ENCODE measurements at regions not wholly inside any gene's neighbourhood (a gene's known extent, or its start where the extent isn't known, plus 50 kb on each side); places are given as distances from the start of the nearest gene placed in this dataset.

DNA sequence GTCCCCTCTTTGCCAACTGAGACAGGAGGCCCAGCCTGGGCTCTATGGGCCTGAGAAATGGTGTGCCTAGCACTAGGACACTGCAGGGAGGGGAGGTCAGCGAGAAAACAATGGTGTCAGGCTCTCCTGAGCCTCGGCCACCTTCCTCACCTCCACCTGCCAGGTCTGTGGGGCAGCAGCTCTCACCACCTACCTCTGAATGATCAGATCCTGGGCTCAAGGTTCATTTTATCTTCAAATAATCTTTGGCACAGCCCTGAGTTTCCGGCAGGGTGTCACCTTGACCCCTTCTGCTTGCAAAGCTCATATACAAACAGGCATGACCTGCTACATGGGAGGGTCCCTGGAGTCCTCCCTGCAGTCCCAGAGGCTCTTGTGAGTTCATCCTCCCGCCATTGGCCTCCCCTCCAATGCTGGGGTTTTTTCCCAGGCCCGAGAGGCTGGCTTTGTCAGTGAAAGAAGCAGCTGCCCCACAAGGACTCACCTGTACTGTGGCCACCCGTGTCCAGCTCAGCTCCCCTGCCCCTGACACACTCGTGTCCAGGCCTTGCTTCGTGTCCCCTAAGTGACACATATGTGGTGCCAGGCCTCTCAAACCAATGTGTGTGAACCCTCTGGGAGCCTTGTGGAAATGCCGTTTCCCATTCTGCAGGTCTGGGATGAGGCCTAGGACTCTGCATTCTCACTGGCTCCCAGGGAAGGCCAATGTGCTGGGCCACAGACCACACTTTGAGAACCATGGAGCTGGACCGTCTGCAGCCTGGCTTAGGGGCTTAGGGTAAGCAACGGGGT is 176.8 kb upstream of the CIBAR2 start (continued):
- TF ChIP-seq, protein P1, sequence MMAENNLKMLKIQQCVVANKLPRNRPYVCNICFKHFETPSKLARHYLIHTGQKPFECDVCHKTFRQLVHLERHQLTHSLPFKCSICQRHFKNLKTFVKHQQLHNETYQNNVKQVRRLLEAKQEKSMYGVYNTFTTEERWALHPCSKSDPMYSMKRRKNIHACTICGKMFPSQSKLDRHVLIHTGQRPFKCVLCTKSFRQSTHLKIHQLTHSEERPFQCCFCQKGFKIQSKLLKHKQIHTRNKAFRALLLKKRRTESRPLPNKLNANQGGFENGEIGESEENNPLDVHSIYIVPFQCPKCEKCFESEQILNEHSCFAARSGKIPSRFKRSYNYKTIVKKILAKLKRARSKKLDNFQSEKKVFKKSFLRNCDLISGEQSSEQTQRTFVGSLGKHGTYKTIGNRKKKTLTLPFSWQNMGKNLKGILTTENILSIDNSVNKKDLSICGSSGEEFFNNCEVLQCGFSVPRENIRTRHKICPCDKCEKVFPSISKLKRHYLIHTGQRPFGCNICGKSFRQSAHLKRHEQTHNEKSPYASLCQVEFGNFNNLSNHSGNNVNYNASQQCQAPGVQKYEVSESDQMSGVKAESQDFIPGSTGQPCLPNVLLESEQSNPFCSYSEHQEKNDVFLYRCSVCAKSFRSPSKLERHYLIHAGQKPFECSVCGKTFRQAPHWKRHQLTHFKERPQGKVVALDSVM (CRISPR knock-in tag; IDR thresholded peaks at IDR 0.05), result peak; percentile 94
- TF ChIP-seq ZNF234 (CRISPR knock-in tag; conservative IDR thresholded peaks at IDR 0.05) (no peak), TCF7L2 (IDR thresholded peaks at IDR 0.05; ENCODE audit: low read depth, low read length) (no peak), ZNF569 (CRISPR knock-in tag; IDR thresholded peaks at IDR 0.05; ENCODE audit: borderline replicate concordance) (no peak), TBL1XR1 (IDR thresholded peaks at IDR 0.05; ENCODE audit: borderline replicate concordance, low read length, partially characterized antibody) (peak; percentile 41), ZNF17 (CRISPR knock-in tag; IDR thresholded peaks at IDR 0.05) (no peak), AKAP8 (CRISPR knock-in tag; IDR thresholded peaks at IDR 0.05) (no peak; the same call in 1 of the 2 replicates), HOXA5 (CRISPR knock-in tag; IDR thresholded peaks at IDR 0.05) (no peak), ZNF564 (CRISPR knock-in tag; IDR thresholded peaks at IDR 0.05) (no peak), POLR2A (IDR thresholded peaks at IDR 0.05; ENCODE audit: insufficient read depth in 1 of 2, low read depth in 2 of 2, low read length in 2 of 2) (peak; percentile 38 to 48; a peak in 2 of 4 replicates), ZBTB1 (CRISPR knock-in tag; IDR thresholded peaks at IDR 0.05; ENCODE audit: borderline replicate concordance) (no peak), ZNF496 (CRISPR knock-in tag; IDR thresholded peaks at IDR 0.05; ENCODE audit: insufficient replicate concordance) (no peak), FOXK2 (IDR thresholded peaks at IDR 0.05) (no peak), CHD2 (IDR thresholded peaks at IDR 0.05; ENCODE audit: low read depth, low read length) (no peak), ZNF136 (CRISPR knock-in tag; IDR thresholded peaks at IDR 0.05; ENCODE audit: low read depth) (0 out of 2 replicates have a peak, but pooled peaks have one; percentile 62), ZC3H13 (CRISPR knock-in tag; IDR thresholded peaks at IDR 0.05) (no peak)
- TF ChIP-seq, protein P2, sequence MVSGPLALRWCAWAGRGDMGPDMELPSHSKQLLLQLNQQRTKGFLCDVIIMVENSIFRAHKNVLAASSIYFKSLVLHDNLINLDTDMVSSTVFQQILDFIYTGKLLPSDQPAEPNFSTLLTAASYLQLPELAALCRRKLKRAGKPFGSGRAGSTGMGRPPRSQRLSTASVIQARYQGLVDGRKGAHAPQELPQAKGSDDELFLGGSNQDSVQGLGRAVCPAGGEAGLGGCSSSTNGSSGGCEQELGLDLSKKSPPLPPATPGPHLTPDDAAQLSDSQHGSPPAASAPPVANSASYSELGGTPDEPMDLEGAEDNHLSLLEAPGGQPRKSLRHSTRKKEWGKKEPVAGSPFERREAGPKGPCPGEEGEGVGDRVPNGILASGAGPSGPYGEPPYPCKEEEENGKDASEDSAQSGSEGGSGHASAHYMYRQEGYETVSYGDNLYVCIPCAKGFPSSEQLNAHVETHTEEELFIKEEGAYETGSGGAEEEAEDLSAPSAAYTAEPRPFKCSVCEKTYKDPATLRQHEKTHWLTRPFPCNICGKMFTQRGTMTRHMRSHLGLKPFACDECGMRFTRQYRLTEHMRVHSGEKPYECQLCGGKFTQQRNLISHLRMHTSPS (CRISPR knock-in tag; IDR thresholded peaks at IDR 0.05; ENCODE audit: low read depth), result peak; percentile 91
- TF ChIP-seq, protein P3, sequence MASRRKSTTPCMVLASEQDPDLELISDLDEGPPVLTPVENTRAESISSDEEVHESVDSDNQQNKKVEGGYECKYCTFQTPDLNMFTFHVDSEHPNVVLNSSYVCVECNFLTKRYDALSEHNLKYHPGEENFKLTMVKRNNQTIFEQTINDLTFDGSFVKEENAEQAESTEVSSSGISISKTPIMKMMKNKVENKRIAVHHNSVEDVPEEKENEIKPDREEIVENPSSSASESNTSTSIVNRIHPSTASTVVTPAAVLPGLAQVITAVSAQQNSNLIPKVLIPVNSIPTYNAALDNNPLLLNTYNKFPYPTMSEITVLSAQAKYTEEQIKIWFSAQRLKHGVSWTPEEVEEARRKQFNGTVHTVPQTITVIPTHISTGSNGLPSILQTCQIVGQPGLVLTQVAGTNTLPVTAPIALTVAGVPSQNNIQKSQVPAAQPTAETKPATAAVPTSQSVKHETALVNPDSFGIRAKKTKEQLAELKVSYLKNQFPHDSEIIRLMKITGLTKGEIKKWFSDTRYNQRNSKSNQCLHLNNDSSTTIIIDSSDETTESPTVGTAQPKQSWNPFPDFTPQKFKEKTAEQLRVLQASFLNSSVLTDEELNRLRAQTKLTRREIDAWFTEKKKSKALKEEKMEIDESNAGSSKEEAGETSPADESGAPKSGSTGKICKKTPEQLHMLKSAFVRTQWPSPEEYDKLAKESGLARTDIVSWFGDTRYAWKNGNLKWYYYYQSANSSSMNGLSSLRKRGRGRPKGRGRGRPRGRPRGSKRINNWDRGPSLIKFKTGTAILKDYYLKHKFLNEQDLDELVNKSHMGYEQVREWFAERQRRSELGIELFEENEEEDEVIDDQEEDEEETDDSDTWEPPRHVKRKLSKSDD (CRISPR knock-in tag; IDR thresholded peaks at IDR 0.05; ENCODE audit: low read depth), result 0 out of 2 replicates have a peak, but pooled peaks have one; percentile 42
- TF ChIP-seq, protein P4, sequence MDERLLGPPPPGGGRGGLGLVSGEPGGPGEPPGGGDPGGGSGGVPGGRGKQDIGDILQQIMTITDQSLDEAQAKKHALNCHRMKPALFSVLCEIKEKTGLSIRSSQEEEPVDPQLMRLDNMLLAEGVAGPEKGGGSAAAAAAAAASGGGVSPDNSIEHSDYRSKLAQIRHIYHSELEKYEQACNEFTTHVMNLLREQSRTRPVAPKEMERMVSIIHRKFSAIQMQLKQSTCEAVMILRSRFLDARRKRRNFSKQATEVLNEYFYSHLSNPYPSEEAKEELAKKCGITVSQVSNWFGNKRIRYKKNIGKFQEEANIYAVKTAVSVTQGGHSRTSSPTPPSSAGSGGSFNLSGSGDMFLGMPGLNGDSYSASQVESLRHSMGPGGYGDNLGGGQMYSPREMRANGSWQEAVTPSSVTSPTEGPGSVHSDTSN (CRISPR knock-in tag; IDR thresholded peaks at IDR 0.05), result no peak
- TF ChIP-seq, protein P5, sequence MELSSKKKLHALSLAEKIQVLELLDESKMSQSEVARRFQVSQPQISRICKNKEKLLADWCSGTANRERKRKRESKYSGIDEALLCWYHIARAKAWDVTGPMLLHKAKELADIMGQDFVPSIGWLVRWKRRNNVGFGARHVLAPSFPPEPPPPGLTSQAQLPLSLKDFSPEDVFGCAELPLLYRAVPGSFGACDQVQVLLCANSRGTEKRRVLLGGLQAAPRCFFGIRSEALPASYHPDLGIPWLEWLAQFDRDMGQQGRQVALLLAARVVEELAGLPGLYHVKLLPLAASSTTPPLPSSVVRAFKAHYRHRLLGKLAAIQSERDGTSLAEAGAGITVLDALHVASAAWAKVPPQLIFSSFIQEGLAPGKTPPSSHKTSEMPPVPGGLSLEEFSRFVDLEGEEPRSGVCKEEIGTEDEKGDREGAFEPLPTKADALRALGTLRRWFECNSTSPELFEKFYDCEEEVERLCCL (CRISPR knock-in tag; IDR thresholded peaks at IDR 0.05; ENCODE audit: borderline replicate concordance), result no peak
